ENCODE measurements at regions not wholly inside any gene's neighbourhood (a gene's known extent, or its start where the extent isn't known, plus 50 kb on each side); places are given as distances from the start of the nearest gene placed in this dataset.

DNA sequence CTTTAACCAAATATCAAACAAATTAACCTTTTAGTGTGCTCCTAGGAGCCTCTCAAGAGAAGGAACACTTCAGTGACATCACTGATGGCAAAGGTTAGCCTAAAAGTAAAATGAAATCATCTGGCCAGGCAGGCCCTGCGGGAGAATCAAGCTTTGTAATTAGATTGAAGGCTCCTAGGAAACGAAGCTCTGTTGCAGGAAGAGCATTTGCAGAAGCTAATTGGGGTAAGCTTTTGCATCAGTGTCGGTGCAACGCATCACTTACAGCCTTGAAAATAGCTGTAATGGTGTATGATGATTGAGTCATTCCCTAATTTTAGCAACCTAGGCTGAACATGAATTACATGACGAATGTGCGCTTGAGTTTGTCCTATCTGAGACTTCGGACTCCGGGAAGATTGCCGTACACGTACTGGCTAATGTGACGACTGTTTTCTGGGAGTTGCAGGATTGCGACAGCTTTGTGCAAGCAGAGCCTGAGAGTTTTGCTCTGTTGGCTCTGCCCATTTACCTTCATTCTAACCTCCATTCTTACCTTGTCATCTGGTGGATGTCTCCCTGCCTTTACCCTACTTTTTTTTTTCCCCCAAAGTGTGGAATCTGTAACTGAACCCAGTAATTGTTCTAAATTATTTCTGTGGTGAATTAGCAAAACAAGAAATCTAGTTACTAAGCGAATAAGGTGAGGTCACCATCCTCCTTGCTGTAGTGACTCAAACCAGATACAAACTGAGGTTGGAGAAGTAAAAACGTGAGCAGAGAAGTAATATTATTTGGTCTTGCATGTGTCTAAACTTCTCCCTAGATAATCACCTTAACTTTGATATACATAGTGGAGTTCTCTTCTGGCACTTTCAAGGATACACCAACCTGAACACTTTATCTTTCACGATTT, 675.9 kb upstream of the CITED2 start:
- Histone ChIP-seq H3K27me3 (ENCODE audit: insufficient read depth, insufficient read length) (no peaks in the 10 kb centered on the region), H3K4me1 (ENCODE audit: insufficient read depth, insufficient read length) (no peaks in the 10 kb centered on the region), H3K4me3 (ENCODE audit: insufficient read length, low read depth) (no peak overlapping the region), H3K9me3 (ENCODE audit: insufficient read depth, low read length) (no peaks in the 10 kb centered on the region), H3K9ac (ENCODE audit: insufficient read length, low read depth) (no peak overlapping the region), H3K36me3 (ENCODE audit: insufficient read depth, insufficient read length, low read length) (no peaks in the 10 kb centered on the region)
- no peak for TF ChIP-seq SUZ12 (IDR thresholded peaks at IDR 0.05; ENCODE audit: extremely low read depth, insufficient read depth, insufficient read length)
- no peak for TF ChIP-seq ZNF274 (IDR thresholded peaks at IDR 0.05; ENCODE audit: low read depth, low read length)
- no peak for TF ChIP-seq YY1 (IDR thresholded peaks at IDR 0.05; ENCODE audit: insufficient read depth, insufficient read length)
- DNase-seq (ENCODE audit: low read depth, low spot score): no peak

DNA sequence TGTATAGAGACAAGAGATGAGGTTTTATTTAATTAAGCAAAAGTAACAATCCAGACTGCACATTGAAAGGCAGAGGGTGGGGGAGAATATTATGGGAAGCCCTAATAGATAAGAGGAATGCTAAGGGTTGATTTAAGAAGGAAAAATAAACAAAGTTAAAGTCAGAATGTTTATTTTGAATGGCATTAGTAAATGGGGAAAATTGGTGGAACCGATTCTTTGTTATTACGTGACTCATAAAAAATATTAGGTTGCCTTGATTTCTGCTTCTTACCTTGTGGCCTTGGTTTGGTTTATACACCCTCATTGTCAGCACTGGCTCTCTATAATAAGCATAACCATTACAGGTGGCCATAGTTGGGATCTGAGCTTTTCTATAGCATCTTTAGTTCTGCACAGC, 674.8 kb upstream of the CITED2 start:
- H3K9ac ChIP-seq (ENCODE audit: insufficient read length, low read depth): no peak overlapping the region
- no peaks in the 10 kb centered on the region for H3K4me1 ChIP-seq (ENCODE audit: insufficient read depth, insufficient read length)
- TF ChIP-seq YY1 (IDR thresholded peaks at IDR 0.05; ENCODE audit: insufficient read depth, insufficient read length): no peak
- TF ChIP-seq ZNF274 (IDR thresholded peaks at IDR 0.05; ENCODE audit: low read depth, low read length): no peak
- no peak for TF ChIP-seq SUZ12 (IDR thresholded peaks at IDR 0.05; ENCODE audit: extremely low read depth, insufficient read depth, insufficient read length)
- no peaks in the 10 kb centered on the region for H3K27me3 ChIP-seq (ENCODE audit: insufficient read depth, insufficient read length)
- no peak for DNase-seq (ENCODE audit: low read depth, low spot score)
- H3K9me3 ChIP-seq (ENCODE audit: insufficient read depth, low read length): no peaks in the 10 kb centered on the region
- H3K36me3 ChIP-seq (ENCODE audit: insufficient read depth, insufficient read length, low read length): no peaks in the 10 kb centered on the region
- H3K4me3 ChIP-seq (ENCODE audit: insufficient read length, low read depth): no peak overlapping the region

GRCh38 chr6:140048202-140048790, 673.8 kb upstream of the CITED2 start:
- no peaks in the 10 kb centered on the region for H3K27me3 ChIP-seq (ENCODE audit: insufficient read depth, insufficient read length)
- H3K4me1 ChIP-seq (ENCODE audit: insufficient read depth, insufficient read length): no peaks in the 10 kb centered on the region
- no peak overlapping the region for H3K9ac ChIP-seq (ENCODE audit: insufficient read length, low read depth)
- H3K9me3 ChIP-seq (ENCODE audit: insufficient read depth, low read length): no peaks in the 10 kb centered on the region
- DNase-seq (ENCODE audit: low read depth, low spot score): no peak
- H3K4me3 ChIP-seq (ENCODE audit: insufficient read length, low read depth): no peak overlapping the region
- H3K36me3 ChIP-seq (ENCODE audit: insufficient read depth, insufficient read length, low read length): no peaks in the 10 kb centered on the region
- TF ChIP-seq ZNF274 (IDR thresholded peaks at IDR 0.05; ENCODE audit: low read depth, low read length) (no peak), SUZ12 (IDR thresholded peaks at IDR 0.05; ENCODE audit: extremely low read depth, insufficient read depth, insufficient read length) (no peak), YY1 (IDR thresholded peaks at IDR 0.05; ENCODE audit: insufficient read depth, insufficient read length) (no peak)

DNA sequence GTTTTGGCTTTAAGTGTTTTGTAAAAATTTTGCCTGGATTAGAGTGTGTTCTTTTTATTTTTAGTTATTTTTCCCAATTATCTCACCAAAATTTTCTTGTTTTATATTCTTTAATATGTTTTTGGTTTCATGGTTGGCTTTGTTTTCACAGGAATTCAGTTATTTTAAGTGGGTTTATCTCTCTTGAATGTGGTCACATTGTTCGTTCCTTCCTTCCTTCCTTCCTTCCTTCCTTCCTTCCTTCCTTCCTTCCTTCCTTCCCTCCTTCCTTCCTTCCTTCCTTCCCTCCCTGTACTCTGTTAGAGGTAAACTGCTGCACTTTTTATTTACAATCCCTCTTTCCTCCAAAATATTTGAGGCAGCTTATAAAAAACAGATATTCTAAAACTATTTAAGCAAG, 672.9 kb upstream of the CITED2 start:
- Histone ChIP-seq H3K4me3 (ENCODE audit: insufficient read length, low read depth) (no peak overlapping the region), H3K9ac (ENCODE audit: insufficient read length, low read depth) (no peak overlapping the region), H3K36me3 (ENCODE audit: insufficient read depth, insufficient read length, low read length) (no peaks in the 10 kb centered on the region), H3K4me1 (ENCODE audit: insufficient read depth, insufficient read length) (no peaks in the 10 kb centered on the region), H3K27me3 (ENCODE audit: insufficient read depth, insufficient read length) (no peaks in the 10 kb centered on the region), H3K9me3 (ENCODE audit: insufficient read depth, low read length) (no peaks in the 10 kb centered on the region)
- no peak for DNase-seq (ENCODE audit: low read depth, low spot score)
- TF ChIP-seq SUZ12 (IDR thresholded peaks at IDR 0.05; ENCODE audit: extremely low read depth, insufficient read depth, insufficient read length): no peak
- no peak for TF ChIP-seq YY1 (IDR thresholded peaks at IDR 0.05; ENCODE audit: insufficient read depth, insufficient read length)
- TF ChIP-seq ZNF274 (IDR thresholded peaks at IDR 0.05; ENCODE audit: low read depth, low read length): no peak

- Histone ChIP-seq H3K27me3 (ENCODE audit: insufficient read depth, insufficient read length) (no peaks in the 10 kb centered on the region), H3K36me3 (ENCODE audit: insufficient read depth, insufficient read length, low read length) (no peaks in the 10 kb centered on the region), H3K9me3 (ENCODE audit: insufficient read depth, low read length) (no peaks in the 10 kb centered on the region), H3K9ac (ENCODE audit: insufficient read length, low read depth) (no peak overlapping the region), H3K4me3 (ENCODE audit: insufficient read length, low read depth) (no peak overlapping the region), H3K4me1 (ENCODE audit: insufficient read depth, insufficient read length) (no peaks in the 10 kb centered on the region)
- TF ChIP-seq ZNF274 (IDR thresholded peaks at IDR 0.05; ENCODE audit: low read depth, low read length) (no peak), SUZ12 (IDR thresholded peaks at IDR 0.05; ENCODE audit: extremely low read depth, insufficient read depth, insufficient read length) (no peak), YY1 (IDR thresholded peaks at IDR 0.05; ENCODE audit: insufficient read depth, insufficient read length) (no peak)
- DNase-seq (ENCODE audit: low read depth, low spot score): no peak
These were observed 671.7 kb upstream of the CITED2 start for GRCh38 chr6:140046016-140046632.

DNA sequence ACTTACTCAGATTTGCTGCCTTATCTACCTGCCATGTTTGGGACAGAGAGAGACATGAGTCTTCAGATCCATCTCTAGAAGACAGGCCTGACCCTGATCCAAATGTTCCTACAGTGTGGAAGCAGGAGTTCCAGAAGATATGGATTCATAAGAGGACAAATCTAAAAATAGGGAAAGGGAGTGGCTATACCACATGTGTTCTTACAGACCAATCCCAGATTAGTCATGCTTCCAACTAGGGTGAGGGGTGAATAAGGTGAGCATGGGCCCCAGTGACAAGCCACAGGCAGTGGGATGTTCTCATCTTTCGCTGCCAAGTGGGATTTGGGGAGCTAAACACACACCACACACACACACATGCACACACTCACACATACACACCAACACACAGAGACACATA, 670.7 kb upstream of the CITED2 start:
- no peak overlapping the region for H3K9ac ChIP-seq (ENCODE audit: insufficient read length, low read depth)
- no peak overlapping the region for H3K4me3 ChIP-seq (ENCODE audit: insufficient read length, low read depth)
- H3K4me1 ChIP-seq (ENCODE audit: insufficient read depth, insufficient read length): no peaks in the 10 kb centered on the region
- H3K9me3 ChIP-seq (ENCODE audit: insufficient read depth, low read length): no peaks in the 10 kb centered on the region
- TF ChIP-seq SUZ12 (IDR thresholded peaks at IDR 0.05; ENCODE audit: extremely low read depth, insufficient read depth, insufficient read length): no peak
- no peak for TF ChIP-seq YY1 (IDR thresholded peaks at IDR 0.05; ENCODE audit: insufficient read depth, insufficient read length)
- TF ChIP-seq ZNF274 (IDR thresholded peaks at IDR 0.05; ENCODE audit: low read depth, low read length): no peak
- DNase-seq (ENCODE audit: low read depth, low spot score): no peak
- H3K27me3 ChIP-seq (ENCODE audit: insufficient read depth, insufficient read length): no peaks in the 10 kb centered on the region
- H3K36me3 ChIP-seq (ENCODE audit: insufficient read depth, insufficient read length, low read length): no peaks in the 10 kb centered on the region

GRCh38 chr6:140044626-140045025, 670.2 kb upstream of the CITED2 start:
- TF ChIP-seq SUZ12 (IDR thresholded peaks at IDR 0.05; ENCODE audit: extremely low read depth, insufficient read depth, insufficient read length): no peak
- Histone ChIP-seq H3K9ac (ENCODE audit: insufficient read length, low read depth) (no peak overlapping the region), H3K27me3 (ENCODE audit: insufficient read depth, insufficient read length) (no peaks in the 10 kb centered on the region), H3K4me1 (ENCODE audit: insufficient read depth, insufficient read length) (no peaks in the 10 kb centered on the region), H3K4me3 (ENCODE audit: insufficient read length, low read depth) (no peak overlapping the region), H3K36me3 (ENCODE audit: insufficient read depth, insufficient read length, low read length) (no peaks in the 10 kb centered on the region), H3K9me3 (ENCODE audit: insufficient read depth, low read length) (no peaks in the 10 kb centered on the region)
- DNase-seq (ENCODE audit: low read depth, low spot score): no peak
